OCI-LY1 (cell line): ENCODE measurements at regions not wholly inside any gene's neighbourhood (a gene's known extent, or its start where the extent isn't known, plus 50 kb on each side); places are given as distances from the start of the nearest gene placed in this dataset.

Experiments
- H2AFZ ChIP-seq: fragments of 200-600 bp; sonication (generic), shearing (Covaris generic); 2 replicates; pipeline ENCODE4 v1.6.0; 2014; ENCODE audit warnings: antibody characterized with exemption, mild to moderate bottlenecking, low read length
- H3F3A ChIP-seq: fragments of 200-600 bp; sonication (generic), shearing (Covaris generic); 2 replicates; pipeline ENCODE4 v1.6.0; 2014; ENCODE audit warnings: mild to moderate bottlenecking, antibody characterized with exemption, low read length, moderate library complexity; ENCODE audit not compliant: insufficient read depth
- H3K27ac ChIP-seq: fragments of 200-600 bp; sonication (generic); 2 replicates; pipeline ENCODE4 v1.5.1; 2014; ENCODE audit warnings: low read length, mixed run types, mild to moderate bottlenecking, low read depth; ENCODE audit not compliant: poor library complexity, severe bottlenecking
- H3K27me3 ChIP-seq: fragments of 200-600 bp; sonication (generic); 2 replicates; pipeline ENCODE4 v1.6.0; 2014; ENCODE audit warnings: antibody characterized with exemption, mild to moderate bottlenecking, low read length, moderate library complexity; ENCODE audit not compliant: insufficient read depth
- H3K36me3 ChIP-seq: fragments of 200-600 bp; sonication (generic); 2 replicates; pipeline ENCODE4 v1.6.1; 2014; ENCODE audit warnings: mild to moderate bottlenecking, antibody characterized with exemption, low read length, moderate library complexity, mixed read lengths; ENCODE audit not compliant: insufficient read depth
- H3K4me1 ChIP-seq: fragments of 200-600 bp; sonication (generic); 2 replicates; pipeline ENCODE4 v1.5.1; 2014; ENCODE audit warnings: mild to moderate bottlenecking, low read length, moderate library complexity; ENCODE audit not compliant: insufficient read depth, severe bottlenecking
- H3K4me2 ChIP-seq: fragments of 200-600 bp; sonication (generic), shearing (Covaris generic); 2 replicates; pipeline ENCODE4 v1.6.1; 2014; ENCODE audit warnings: low read length
- H3K4me3 ChIP-seq: fragments of 200-600 bp; sonication (generic); 2 replicates; pipeline ENCODE4 v1.5.1; 2014; ENCODE audit warnings: low read length, low read depth, mild to moderate bottlenecking, mixed read lengths; ENCODE audit not compliant: poor library complexity, severe bottlenecking
- H3K79me2 ChIP-seq: fragments of 200-600 bp; shearing (Covaris generic); 2 replicates; pipeline ENCODE4 v1.6.1; 2016; ENCODE audit warnings: mixed run types, low read length, mixed read lengths; ENCODE audit not compliant: insufficient read depth
- H3K9ac ChIP-seq: fragments of 200-600 bp; sonication (generic), shearing (Covaris generic); 2 replicates; pipeline ENCODE4 v1.6.1; 2014; ENCODE audit warnings: mild to moderate bottlenecking, low read length, mixed read lengths
- H3K9me2 ChIP-seq: fragments of 200-600 bp; sonication (generic), shearing (Covaris generic); 2 replicates; pipeline ENCODE4 v1.6.1; 2014; ENCODE audit warnings: low read depth, mild to moderate bottlenecking, low read length, mixed read lengths
- H3K9me3 ChIP-seq: fragments of 200-600 bp; shearing (Covaris generic); 2 replicates; pipeline ENCODE4 v1.6.1; 2014; ENCODE audit warnings: low read length, mixed read lengths
- H4K20me1 ChIP-seq: fragments of 200-600 bp; sonication (generic), shearing (Covaris generic); 2 replicates; pipeline ENCODE4 v1.6.0; 2016; ENCODE audit warnings: mild to moderate bottlenecking, low read length; ENCODE audit not compliant: insufficient read depth
- EZH2 ChIP-seq: fragments of 200-600 bp; sonication (generic), shearing (Covaris generic); IDR thresholded peaks from 2 replicates; pipeline ENCODE4 v1.8.0; 2017; ENCODE audit warnings: borderline replicate concordance, mixed run types, mild to moderate bottlenecking, antibody characterized with exemption, low read length, moderate library complexity, mixed read lengths
- TF ChIP-seq, protein P1 (sequence below): fragments of 200-600 bp; sonication (generic), shearing (Covaris generic); IDR thresholded peaks from 2 replicates; pipeline ENCODE4 v1.5.1; 2017; ENCODE audit warnings: mild to moderate bottlenecking, antibody characterized with exemption, low read length, moderate library complexity, mixed read lengths

DNA sequence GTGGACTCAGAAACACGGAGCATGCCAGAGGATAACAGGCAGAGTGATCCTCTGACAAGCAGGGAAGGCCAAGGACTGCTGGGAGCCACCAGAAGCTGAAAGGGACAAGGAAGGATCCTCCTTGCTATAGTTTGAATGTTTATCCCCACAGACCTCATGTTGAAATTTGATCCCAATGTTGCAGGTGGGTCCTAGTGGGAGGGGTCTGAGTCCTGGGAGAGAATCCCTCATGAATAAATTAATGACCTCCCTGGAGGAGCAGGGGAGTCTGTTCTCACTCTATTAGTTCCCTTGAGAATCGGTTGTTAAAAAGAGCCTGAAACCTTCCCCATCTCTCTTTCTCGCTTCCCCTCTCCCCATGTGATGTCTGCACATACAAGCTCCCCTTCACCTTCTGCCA, 124.4 kb downstream of the FBXO15 start:
- Histone ChIP-seq H3K79me2 (no peaks in the 10 kb centered on the region), H3K27me3 (no peaks in the 10 kb centered on the region; the same call in 1 of the 2 replicates), H3K27ac (no peak overlapping the region), H3K4me2 (no peak overlapping the region), H3K36me3 (no peaks in the 10 kb centered on the region), H3K9me2 (no peaks in the 10 kb centered on the region), H3K9me3 (no peaks in the 10 kb centered on the region), H3K9ac (no peak overlapping the region), H4K20me1 (no peaks in the 10 kb centered on the region), H3K4me1 (no peaks in the 10 kb centered on the region), H3F3A (no peaks in the 10 kb centered on the region), H3K4me3 (no peak overlapping the region), H2AFZ (no peak overlapping the region)
- TF ChIP-seq EZH2: no peak
- TF ChIP-seq, protein P1, sequence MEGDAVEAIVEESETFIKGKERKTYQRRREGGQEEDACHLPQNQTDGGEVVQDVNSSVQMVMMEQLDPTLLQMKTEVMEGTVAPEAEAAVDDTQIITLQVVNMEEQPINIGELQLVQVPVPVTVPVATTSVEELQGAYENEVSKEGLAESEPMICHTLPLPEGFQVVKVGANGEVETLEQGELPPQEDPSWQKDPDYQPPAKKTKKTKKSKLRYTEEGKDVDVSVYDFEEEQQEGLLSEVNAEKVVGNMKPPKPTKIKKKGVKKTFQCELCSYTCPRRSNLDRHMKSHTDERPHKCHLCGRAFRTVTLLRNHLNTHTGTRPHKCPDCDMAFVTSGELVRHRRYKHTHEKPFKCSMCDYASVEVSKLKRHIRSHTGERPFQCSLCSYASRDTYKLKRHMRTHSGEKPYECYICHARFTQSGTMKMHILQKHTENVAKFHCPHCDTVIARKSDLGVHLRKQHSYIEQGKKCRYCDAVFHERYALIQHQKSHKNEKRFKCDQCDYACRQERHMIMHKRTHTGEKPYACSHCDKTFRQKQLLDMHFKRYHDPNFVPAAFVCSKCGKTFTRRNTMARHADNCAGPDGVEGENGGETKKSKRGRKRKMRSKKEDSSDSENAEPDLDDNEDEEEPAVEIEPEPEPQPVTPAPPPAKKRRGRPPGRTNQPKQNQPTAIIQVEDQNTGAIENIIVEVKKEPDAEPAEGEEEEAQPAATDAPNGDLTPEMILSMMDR: no peak

DNA sequence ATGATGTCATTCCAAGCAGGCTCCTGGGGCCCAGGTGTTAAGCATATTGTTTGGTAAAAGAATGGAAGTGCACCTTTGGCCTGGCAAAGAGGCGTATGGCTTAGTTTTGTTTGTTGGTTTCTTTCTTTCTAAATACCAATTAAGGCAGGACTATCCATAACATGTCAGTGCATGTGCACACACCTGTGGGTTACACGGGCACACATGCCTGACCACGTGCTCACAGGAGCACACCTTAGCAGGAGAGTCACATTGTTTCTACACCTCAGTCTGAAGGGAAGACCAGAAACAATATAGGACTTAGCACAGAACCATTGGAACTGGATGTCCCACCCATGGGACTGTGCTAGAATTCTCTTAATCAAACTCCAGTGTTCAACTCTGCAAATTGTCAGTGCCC, 127.8 kb downstream of the FBXO15 start:
- no peak overlapping the region for H3K27ac ChIP-seq
- TF ChIP-seq, protein P1: no peak
- no peak for TF ChIP-seq EZH2
- no peak overlapping the region for H2AFZ ChIP-seq
- H3K4me1 ChIP-seq: no peaks in the 10 kb centered on the region
- H3K79me2 ChIP-seq: no peaks in the 10 kb centered on the region
- no peak overlapping the region for H3K4me3 ChIP-seq
- no peaks in the 10 kb centered on the region for H3F3A ChIP-seq
- H3K9me3 ChIP-seq: no peaks in the 10 kb centered on the region
- no peaks in the 10 kb centered on the region for H3K9me2 ChIP-seq
- no peaks in the 10 kb centered on the region for H4K20me1 ChIP-seq
- H3K9ac ChIP-seq: no peak overlapping the region
- H3K36me3 ChIP-seq: no peaks in the 10 kb centered on the region
- H3K4me2 ChIP-seq: no peak overlapping the region
- no peaks in the 10 kb centered on the region; the same call in 1 of the 2 replicates for H3K27me3 ChIP-seq

DNA sequence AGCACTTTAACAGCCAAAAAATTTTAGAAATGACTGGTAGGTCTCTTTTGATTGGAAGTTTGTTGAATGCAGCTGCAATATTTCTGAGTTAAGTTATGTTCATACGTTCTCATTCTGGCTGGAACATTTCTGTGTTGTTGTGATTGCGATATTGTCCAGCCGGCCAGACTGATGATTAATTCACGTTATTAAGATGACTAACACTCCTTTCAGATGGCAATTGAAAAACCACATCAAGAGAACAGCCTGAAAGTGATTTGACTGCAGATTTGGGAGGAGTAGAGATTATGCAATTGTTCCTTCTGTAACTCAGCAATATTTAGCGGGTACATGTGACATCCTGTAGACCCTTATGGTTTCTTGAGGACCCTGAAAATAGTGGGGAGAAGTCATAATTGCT, 133.7 kb downstream of the FBXO15 start:
- H3F3A ChIP-seq: no peaks in the 10 kb centered on the region
- H3K36me3 ChIP-seq: no peaks in the 10 kb centered on the region
- no peak overlapping the region for H2AFZ ChIP-seq
- no peaks in the 10 kb centered on the region for H3K4me1 ChIP-seq
- H3K9me2 ChIP-seq: no peaks in the 10 kb centered on the region
- no peak overlapping the region for H3K9ac ChIP-seq
- no peaks in the 10 kb centered on the region for H4K20me1 ChIP-seq
- TF ChIP-seq, protein P1: no peak
- TF ChIP-seq EZH2: no peak
- no peaks in the 10 kb centered on the region for H3K9me3 ChIP-seq
- H3K27ac ChIP-seq: no peak overlapping the region
- H3K79me2 ChIP-seq: no peaks in the 10 kb centered on the region
- no peaks in the 10 kb centered on the region for H3K27me3 ChIP-seq
- no peak overlapping the region for H3K4me2 ChIP-seq
- H3K4me3 ChIP-seq: no peak overlapping the region
